Common myeloid progenitor, CD34-positive (primary cell): ENCODE measurements at regions not wholly inside any gene's neighbourhood (a gene's known extent, or its start where the extent isn't known, plus 50 kb on each side); places are given as distances from the start of the nearest gene placed in this dataset.
"Not testable (repeated sequence)": the region's sequence is repeated elsewhere in the genome, so short reads cannot be mapped to it uniquely, and the experiment has no call there.

Experiments
- CTCF ChIA-PET: fragments of 350-600 bp; sonication (Branson Sonifier 250); formaldehyde crosslinking; loops from one replicate; lab custom pipeline; 2021; ENCODE audit warnings: antibody characterized with exemption; lab: Charles Lee
- POLR2A ChIA-PET: fragments of 350-600 bp; sonication (Branson Sonifier 250); formaldehyde crosslinking; loops from one replicate; lab custom pipeline; 2021; ENCODE audit warnings: antibody characterized with exemption; lab: Charles Lee
- DNase-seq, 3 donors: peaks; one replicate each; pipeline versions ENCODE4 v3.0.0 to v3.0.0-alpha.2; 2013
- H3K27ac ChIP-seq, 2 experiments: 1 replicate in 1 of 2; 2 replicates in 1 of 2; pipeline ENCODE4 v1.7.0; 2013; ENCODE audit warnings: inconsistent platforms in 2 of 2, low read length in 2 of 2, mild to moderate bottlenecking in 2 of 2, low read depth in 1 of 2, moderate library complexity in 1 of 2; ENCODE audit not compliant: severe bottlenecking in 2 of 2, insufficient read depth in 1 of 2, poor library complexity in 1 of 2
- H3K27me3 ChIP-seq, 5 experiments: replicated peaks in 2 of 5; 1 replicate in 3 of 5; 2 replicates in 2 of 5; pipeline versions ENCODE4 v1.6.1 to v1.7.0; 2013; ENCODE audit warnings: low read length in 4 of 5, mild to moderate bottlenecking in 2 of 5, moderate library complexity in 2 of 5, inconsistent platforms in 1 of 5; ENCODE audit not compliant: insufficient read depth in 5 of 5, control insufficient read depth in 4 of 5
- H3K36me3 ChIP-seq, 4 experiments: 1 replicate in 2 of 4; 2 replicates in 2 of 4; pipeline versions ENCODE4 v1.6.1 to v1.7.0; 2013; ENCODE audit warnings: low read length in 3 of 4, control low read depth in 1 of 4, mild to moderate bottlenecking in 1 of 4; ENCODE audit not compliant: control insufficient read depth in 4 of 4, insufficient read depth in 4 of 4
- H3K4me1 ChIP-seq, 4 experiments: 1 replicate in 3 of 4; 2 replicates in 1 of 4; pipeline versions ENCODE4 v1.6.1 to v1.7.1; 2013; ENCODE audit warnings: low read length in 3 of 4, mild to moderate bottlenecking in 3 of 4, control low read depth in 1 of 4, inconsistent platforms in 1 of 4, moderate library complexity in 1 of 4; ENCODE audit not compliant: control insufficient read depth in 4 of 4, insufficient read depth in 4 of 4; ENCODE audit errors: control extremely low read depth in 1 of 4
- H3K4me3 ChIP-seq, 7 experiments: 1 replicate in 4 of 7; 2 replicates in 3 of 7; pipeline versions ENCODE4 v1.5.1 to v1.7.0; 2013; ENCODE audit warnings: mild to moderate bottlenecking in 7 of 7, low read length in 6 of 7, moderate library complexity in 6 of 7, inconsistent platforms in 2 of 7, low read depth in 2 of 7, control low read depth in 1 of 7; ENCODE audit not compliant: insufficient read depth in 4 of 7, control insufficient read depth in 1 of 7; ENCODE audit errors: extremely low read depth in 1 of 7
- H3K9me3 ChIP-seq, 5 experiments: 1 replicate in 4 of 5; 2 replicates in 1 of 5; pipeline versions ENCODE4 v1.6.1 to v1.7.1; 2013; ENCODE audit warnings: low read length in 4 of 5, mild to moderate bottlenecking in 2 of 5, inconsistent platforms in 1 of 5, low read depth in 1 of 5, moderate library complexity in 1 of 5; ENCODE audit not compliant: control insufficient read depth in 4 of 5, insufficient read depth in 2 of 5; ENCODE audit errors: control extremely low read depth in 1 of 5
- WGBS: methylation state at CpG from one replicate; pipeline ENCODE4 v1.1.5; 2013; ENCODE audit not compliant: insufficient coverage; 5-methylcytosine and 5-hydroxymethylcytosine counted together

DNA sequence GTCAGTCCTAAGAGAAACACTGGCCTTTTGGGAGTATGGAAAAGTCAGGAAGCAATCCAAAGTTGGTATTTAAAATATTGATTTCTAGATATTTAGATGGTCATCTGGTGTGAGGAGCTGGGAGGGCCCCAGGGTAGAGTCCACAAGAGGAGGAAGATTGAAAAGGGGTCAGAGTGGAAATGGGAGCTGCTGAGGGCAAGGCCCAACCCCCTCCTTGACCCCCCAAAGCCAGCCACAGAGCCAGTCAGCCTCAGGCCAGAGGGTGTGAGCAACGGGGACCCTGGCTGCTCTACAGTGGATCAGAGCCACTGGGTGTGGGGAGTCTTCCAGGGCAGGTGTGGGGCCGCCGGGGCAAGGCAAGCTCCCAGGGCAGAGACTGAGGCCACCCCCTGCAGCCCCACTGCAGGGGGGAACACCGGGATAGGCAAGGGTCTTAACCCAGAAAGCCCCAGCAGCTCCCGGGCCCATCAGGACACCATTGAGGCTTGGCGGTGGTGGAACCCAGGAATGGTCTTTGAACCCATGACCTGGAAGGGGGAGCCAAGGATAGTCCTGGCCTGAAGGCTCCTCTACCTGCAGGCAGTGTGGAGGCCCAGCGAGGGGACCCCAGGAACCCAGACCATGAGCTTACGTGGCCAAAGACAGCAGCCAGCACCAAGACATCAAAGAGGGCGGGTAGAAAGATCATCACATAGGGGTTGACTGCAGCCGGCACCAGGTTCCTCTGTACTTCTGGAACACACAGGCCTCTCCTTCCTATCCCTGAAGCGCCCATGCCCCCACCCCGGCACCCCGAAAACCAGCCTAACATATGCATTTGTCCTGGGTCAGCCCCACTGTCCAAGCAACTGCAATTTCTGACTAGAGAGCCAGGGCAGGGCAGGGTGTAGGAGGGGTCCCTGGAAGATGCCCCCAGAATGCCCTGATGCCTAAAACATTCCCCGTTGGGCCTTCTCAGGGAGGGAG is 51.3 kb upstream of the CSPG4 start:
- H3K36me3 ChIP-seq, H3K9me3 ChIP-seq, POLR2A ChIA-PET, H3K27ac ChIP-seq, H3K27me3 ChIP-seq, DNase-seq, H3K4me3 ChIP-seq: not testable (repeated sequence)
- CTCF ChIA-PET = interaction anchor here (0.8 kb wide), 1 partner anchor 11 kb away, joined by 3 read pairs; no protein-coding TSS in a partner anchor
- 92% methylated on average over 10 of the region's 14 CpGs for WGBS
- peaks cover 0 to 12% (median 9%) of the 10 kb centered on the region in 4 experiments for H3K4me1 ChIP-seq

DNA sequence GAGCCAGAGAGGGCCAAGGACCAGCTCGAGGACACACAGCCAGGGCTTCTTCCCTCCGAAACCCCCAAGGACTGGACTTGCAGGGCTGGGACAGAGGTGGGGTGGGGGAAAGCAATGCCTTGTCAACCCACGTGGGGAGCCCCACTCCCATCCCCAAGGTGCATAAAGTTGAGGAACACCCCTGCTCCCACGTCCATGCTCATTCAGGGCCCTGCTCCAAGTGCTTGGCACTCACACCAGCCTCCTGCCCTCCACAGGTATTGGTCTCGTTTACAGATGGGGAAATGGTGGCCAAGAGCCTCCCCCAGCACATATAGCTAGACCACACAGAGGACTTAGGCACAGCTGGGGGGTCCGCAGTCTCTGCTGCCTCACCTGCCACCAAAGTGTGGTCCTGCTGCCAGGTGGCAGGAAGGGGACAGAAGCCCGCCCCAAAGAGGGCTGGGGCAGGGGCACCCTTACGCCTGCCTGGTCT is 50.5 kb upstream of the CSPG4 start:
- POLR2A ChIA-PET = no interaction called here
- no peak for DNase-seq
- H3K9me3 ChIP-seq = no peaks in the 10 kb centered on the region
- H3K27ac ChIP-seq = no peak overlapping the region
- no peaks in the 10 kb centered on the region for H3K36me3 ChIP-seq
- H3K27me3 ChIP-seq = no peaks in the 10 kb centered on the region
- WGBS = 100% methylated on average over 5 of the region's 8 CpGs
- no peak overlapping the region for H3K4me3 ChIP-seq
- peaks cover 0 to 14% (median 10%) of the 10 kb centered on the region in 4 experiments for H3K4me1 ChIP-seq
- CTCF ChIA-PET = no interaction called here
